ENCODE measurements at regions not wholly inside any gene's neighbourhood (a gene's known extent, or its start where the extent isn't known, plus 50 kb on each side); places are given as distances from the start of the nearest gene placed in this dataset.

GRCh38 chr4:132488555-132488954, 660.5 kb upstream of the PCDH10 start:
- no peak for TF ChIP-seq POLR2A (IDR thresholded peaks at IDR 0.05; ENCODE audit: borderline replicate concordance, extremely low read depth, insufficient read depth, insufficient read length)
- TF ChIP-seq REST (IDR thresholded peaks at IDR 0.05; ENCODE audit: low read depth) = no peak
- TF ChIP-seq CTCF (IDR thresholded peaks at IDR 0.05 in 2 of 3, conservative IDR thresholded peaks at IDR 0.05 in 1 of 3; ENCODE audit: borderline replicate concordance in 1 of 3, insufficient read depth in 1 of 3, low read depth in 2 of 3, low read length in 2 of 3) = no peak
- TF ChIP-seq EZH2 (IDR thresholded peaks at IDR 0.05) = no peak
- no peak for TF ChIP-seq ZNF274 (IDR thresholded peaks at IDR 0.05; ENCODE audit: low read depth, low read length)
- TF ChIP-seq ATF3 (IDR thresholded peaks at IDR 0.05) = no peak
- no peak for TF ChIP-seq RAD21 (IDR thresholded peaks at IDR 0.05; ENCODE audit: low read depth)
- TF ChIP-seq CEBPB (IDR thresholded peaks at IDR 0.05; ENCODE audit: low read depth) = no peak
- no peak for TF ChIP-seq TCF7L2 (IDR thresholded peaks at IDR 0.05; ENCODE audit: borderline replicate concordance, extremely low read depth, insufficient read depth, insufficient read length)
- TF ChIP-seq POLR2AphosphoS5 (IDR thresholded peaks at IDR 0.05; ENCODE audit: low read depth, low read length) = no peak
- TF ChIP-seq YY1 (IDR thresholded peaks at IDR 0.05; ENCODE audit: extremely low read depth, insufficient replicate concordance, low read depth, low read length) = no peak
